ENCODE measurements at regions not wholly inside any gene's neighbourhood (a gene's known extent, or its start where the extent isn't known, plus 50 kb on each side); places are given as distances from the start of the nearest gene placed in this dataset.

GRCh38 chr5:82766206-82766605, 311.0 kb downstream of the TMEM167A start:
- H3K4me3 ChIP-seq (ENCODE audit: low read length), result no peak overlapping the region
- H3K36me3 ChIP-seq (ENCODE audit: insufficient read depth, low read length), result no peaks in the 10 kb centered on the region
- no peaks in the 10 kb centered on the region for H3K27me3 ChIP-seq (ENCODE audit: control insufficient read depth, insufficient read depth, low read length)

GRCh38 chr5:82765765-82766164, 311.4 kb downstream of the TMEM167A start:
- H3K4me3 ChIP-seq (ENCODE audit: low read length), result no peak overlapping the region
- H3K9me3 ChIP-seq (replicated peaks; ENCODE audit: low read length), result no peaks in the 10 kb centered on the region
- H3K4me2 ChIP-seq (ENCODE audit: low read length), result no peak overlapping the region
- H3K4me1 ChIP-seq (ENCODE audit: control insufficient read depth, insufficient read depth, low read length), result no peaks in the 10 kb centered on the region
- H3K27me3 ChIP-seq (ENCODE audit: control insufficient read depth, insufficient read depth, low read length), result no peaks in the 10 kb centered on the region
- no peaks in the 10 kb centered on the region for H3K36me3 ChIP-seq (ENCODE audit: insufficient read depth, low read length)
- H3K9ac ChIP-seq (ENCODE audit: low read depth, low read length), result no peak overlapping the region

More at GRCh38 chr5:82766206-82766605, 311.0 kb downstream of the TMEM167A start:
- no peak overlapping the region for H3K9ac ChIP-seq (ENCODE audit: low read depth, low read length)
- H3K4me2 ChIP-seq (ENCODE audit: low read length), result no peak overlapping the region
- no peaks in the 10 kb centered on the region for H3K4me1 ChIP-seq (ENCODE audit: control insufficient read depth, insufficient read depth, low read length)
- H3K9me3 ChIP-seq (replicated peaks; ENCODE audit: low read length), result no peaks in the 10 kb centered on the region

- Histone ChIP-seq H3K4me1 (ENCODE audit: control insufficient read depth, insufficient read depth, low read length) (no peaks in the 10 kb centered on the region), H3K4me3 (ENCODE audit: low read length) (no peak overlapping the region), H3K4me2 (ENCODE audit: low read length) (no peak overlapping the region), H3K9me3 (replicated peaks; ENCODE audit: low read length) (no peaks in the 10 kb centered on the region), H3K36me3 (ENCODE audit: insufficient read depth, low read length) (no peaks in the 10 kb centered on the region), H3K27me3 (ENCODE audit: control insufficient read depth, insufficient read depth, low read length) (no peaks in the 10 kb centered on the region), H3K9ac (ENCODE audit: low read depth, low read length) (no peak overlapping the region)
Observed at GRCh38 chr5:82760856-82761255, 316.3 kb downstream of the TMEM167A start.

- no peaks in the 10 kb centered on the region for H3K4me1 ChIP-seq (ENCODE audit: control insufficient read depth, insufficient read depth, low read length)
- no peaks in the 10 kb centered on the region for H3K9me3 ChIP-seq (replicated peaks; ENCODE audit: low read length)
- no peaks in the 10 kb centered on the region for H3K27me3 ChIP-seq (ENCODE audit: control insufficient read depth, insufficient read depth, low read length)
- no peak overlapping the region for H3K4me2 ChIP-seq (ENCODE audit: low read length)
- H3K9ac ChIP-seq (ENCODE audit: low read depth, low read length), result no peak overlapping the region
- H3K4me3 ChIP-seq (ENCODE audit: low read length), result no peak overlapping the region
- no peaks in the 10 kb centered on the region for H3K36me3 ChIP-seq (ENCODE audit: insufficient read depth, low read length)
Observed at GRCh38 chr5:82758881-82759280, 318.3 kb downstream of the TMEM167A start.

GRCh38 chr5:82754759-82755158, 322.4 kb downstream of the TMEM167A start:
- Histone ChIP-seq H3K36me3 (ENCODE audit: insufficient read depth, low read length) (no peaks in the 10 kb centered on the region), H3K4me2 (ENCODE audit: low read length) (no peak overlapping the region), H3K9ac (ENCODE audit: low read depth, low read length) (no peak overlapping the region), H3K9me3 (replicated peaks; ENCODE audit: low read length) (no peaks in the 10 kb centered on the region), H3K4me1 (ENCODE audit: control insufficient read depth, insufficient read depth, low read length) (no peaks in the 10 kb centered on the region), H3K4me3 (ENCODE audit: low read length) (no peak overlapping the region), H3K27me3 (ENCODE audit: control insufficient read depth, insufficient read depth, low read length) (no peaks in the 10 kb centered on the region)

GRCh38 chr5:82754036-82754746, 323.0 kb downstream of the TMEM167A start:
- no peak overlapping the region for H3K4me3 ChIP-seq (ENCODE audit: low read length)
- H3K4me1 ChIP-seq (ENCODE audit: control insufficient read depth, insufficient read depth, low read length), result no peaks in the 10 kb centered on the region
- H3K9ac ChIP-seq (ENCODE audit: low read depth, low read length), result no peak overlapping the region
- no peaks in the 10 kb centered on the region for H3K9me3 ChIP-seq (replicated peaks; ENCODE audit: low read length)
- no peaks in the 10 kb centered on the region for H3K27me3 ChIP-seq (ENCODE audit: control insufficient read depth, insufficient read depth, low read length)
- no peak overlapping the region for H3K4me2 ChIP-seq (ENCODE audit: low read length)
- H3K36me3 ChIP-seq (ENCODE audit: insufficient read depth, low read length), result no peaks in the 10 kb centered on the region

- H3K4me2 ChIP-seq (ENCODE audit: low read length), result no peak overlapping the region
- H3K27me3 ChIP-seq (ENCODE audit: control insufficient read depth, insufficient read depth, low read length), result no peaks in the 10 kb centered on the region
- H3K9ac ChIP-seq (ENCODE audit: low read depth, low read length), result no peak overlapping the region
- H3K4me1 ChIP-seq (ENCODE audit: control insufficient read depth, insufficient read depth, low read length), result no peaks in the 10 kb centered on the region
- H3K4me3 ChIP-seq (ENCODE audit: low read length), result no peak overlapping the region
- no peaks in the 10 kb centered on the region for H3K9me3 ChIP-seq (replicated peaks; ENCODE audit: low read length)
- H3K36me3 ChIP-seq (ENCODE audit: insufficient read depth, low read length), result no peaks in the 10 kb centered on the region
Observed at GRCh38 chr5:82753374-82753773, 323.8 kb downstream of the TMEM167A start.

- H3K36me3 ChIP-seq (ENCODE audit: insufficient read depth, low read length), result no peaks in the 10 kb centered on the region
- H3K4me2 ChIP-seq (ENCODE audit: low read length), result no peak overlapping the region
- H3K4me1 ChIP-seq (ENCODE audit: control insufficient read depth, insufficient read depth, low read length), result no peaks in the 10 kb centered on the region
- no peak overlapping the region for H3K4me3 ChIP-seq (ENCODE audit: low read length)
- no peaks in the 10 kb centered on the region for H3K9me3 ChIP-seq (replicated peaks; ENCODE audit: low read length)
- H3K27me3 ChIP-seq (ENCODE audit: control insufficient read depth, insufficient read depth, low read length), result peaks cover 9% of the 10 kb centered on the region
- no peak overlapping the region for H3K9ac ChIP-seq (ENCODE audit: low read depth, low read length)
Observed at GRCh38 chr5:82749461-82749820, 327.8 kb downstream of the TMEM167A start.

GRCh38 chr5:82748688-82749460, 328.3 kb downstream of the TMEM167A start:
- Histone ChIP-seq H3K4me1 (ENCODE audit: control insufficient read depth, insufficient read depth, low read length) (no peaks in the 10 kb centered on the region), H3K9me3 (replicated peaks; ENCODE audit: low read length) (no peaks in the 10 kb centered on the region), H3K27me3 (ENCODE audit: control insufficient read depth, insufficient read depth, low read length) (peaks cover 9% of the 10 kb centered on the region), H3K4me3 (ENCODE audit: low read length) (no peak overlapping the region), H3K36me3 (ENCODE audit: insufficient read depth, low read length) (no peaks in the 10 kb centered on the region), H3K4me2 (ENCODE audit: low read length) (no peak overlapping the region), H3K9ac (ENCODE audit: low read depth, low read length) (no peak overlapping the region)

GRCh38 chr5:82747986-82748385, 329.2 kb downstream of the TMEM167A start:
- Histone ChIP-seq H3K4me1 (ENCODE audit: control insufficient read depth, insufficient read depth, low read length) (no peaks in the 10 kb centered on the region), H3K9me3 (replicated peaks; ENCODE audit: low read length) (no peaks in the 10 kb centered on the region), H3K27me3 (ENCODE audit: control insufficient read depth, insufficient read depth, low read length) (peaks cover 9% of the 10 kb centered on the region), H3K9ac (ENCODE audit: low read depth, low read length) (no peak overlapping the region), H3K4me2 (ENCODE audit: low read length) (no peak overlapping the region), H3K36me3 (ENCODE audit: insufficient read depth, low read length) (no peaks in the 10 kb centered on the region), H3K4me3 (ENCODE audit: low read length) (no peak overlapping the region)

GRCh38 chr5:82745016-82745415, 332.2 kb downstream of the TMEM167A start:
- H3K4me1 ChIP-seq (ENCODE audit: control insufficient read depth, insufficient read depth, low read length), result no peaks in the 10 kb centered on the region
- H3K9ac ChIP-seq (ENCODE audit: low read depth, low read length), result no peak overlapping the region
- no peak overlapping the region for H3K4me3 ChIP-seq (ENCODE audit: low read length)
- no peaks in the 10 kb centered on the region for H3K36me3 ChIP-seq (ENCODE audit: insufficient read depth, low read length)
- H3K4me2 ChIP-seq (ENCODE audit: low read length), result no peak overlapping the region
- H3K27me3 ChIP-seq (ENCODE audit: control insufficient read depth, insufficient read depth, low read length), result peaks cover 9% of the 10 kb centered on the region
- no peaks in the 10 kb centered on the region for H3K9me3 ChIP-seq (replicated peaks; ENCODE audit: low read length)

Data from skeletal muscle satellite cell (primary cell).